DMS79 (cell line): ENCODE measurements at regions not wholly inside any gene's neighbourhood (a gene's known extent, or its start where the extent isn't known, plus 50 kb on each side); places are given as distances from the start of the nearest gene placed in this dataset.

ENCODE experiments used
- DNase-seq: peaks from one replicate; lab custom pipeline; 2025; lab: John Stamatoyannopoulos, UW

- DNase-seq = no peak
These were observed 326.8 kb upstream of the ARID1B start for GRCh38 chr6:156450421-156450820.

- DNase-seq = no peak
These were observed 327.6 kb upstream of the ARID1B start for GRCh38 chr6:156449569-156449968.

- DNase-seq = no peak
These were observed 328.1 kb upstream of the ARID1B start for GRCh38 chr6:156449128-156449527.

- no peak for DNase-seq
These were observed 328.6 kb upstream of the ARID1B start for GRCh38 chr6:156448579-156448978.

- DNase-seq = no peak
These were observed 336.5 kb upstream of the ARID1B start for GRCh38 chr6:156440688-156441087.

DNA sequence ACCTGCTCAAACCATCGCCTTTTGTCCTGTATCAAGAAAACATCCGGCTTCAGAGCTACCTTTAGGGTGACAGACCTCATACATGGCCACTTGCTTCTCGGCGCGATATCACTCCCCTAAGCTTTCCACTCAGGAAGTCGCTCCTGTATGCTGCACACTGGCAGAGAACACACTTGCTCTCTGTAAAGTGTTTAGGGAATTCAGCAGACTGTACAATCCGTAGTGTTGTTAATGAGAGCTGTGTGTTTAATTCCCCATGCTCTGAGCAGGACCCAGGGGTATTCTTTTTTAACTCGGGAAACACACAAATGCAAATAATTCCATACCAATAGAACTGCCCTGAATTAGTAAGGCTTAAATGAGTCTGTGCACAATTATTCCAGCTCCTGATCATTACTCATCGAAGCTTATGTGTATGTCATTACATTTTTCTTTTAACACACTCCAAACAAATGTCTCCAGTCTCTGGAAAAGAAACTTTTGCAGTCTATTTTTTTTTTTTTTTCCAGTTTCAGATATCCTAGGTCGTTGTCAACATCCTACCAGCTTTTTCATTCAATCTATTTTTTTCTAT lies 338.7 kb upstream of the ARID1B start:
- no peak for DNase-seq

- peak; percentile 17 for DNase-seq
These were observed 339.9 kb upstream of the ARID1B start for GRCh38 chr6:156437121-156437879.

DNA sequence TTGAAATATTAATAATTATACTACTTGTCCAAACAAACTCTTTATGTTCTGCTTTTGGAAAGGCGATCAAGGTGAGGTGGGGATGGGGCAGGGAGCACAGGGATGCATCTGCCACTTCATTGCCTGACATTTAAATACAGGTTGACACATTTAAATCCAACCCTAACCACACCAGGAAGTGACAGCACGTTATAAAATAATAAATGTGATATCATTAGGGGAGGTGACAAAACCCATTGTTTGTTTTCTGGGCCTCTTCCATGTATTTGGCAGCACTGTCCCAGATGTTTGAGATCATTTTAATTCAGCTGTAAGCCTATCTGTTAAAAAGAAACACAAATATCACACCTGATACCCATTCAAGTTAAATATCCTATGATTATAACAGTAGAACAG lies 342.4 kb upstream of the ARID1B start:
- no peak for DNase-seq

DNA sequence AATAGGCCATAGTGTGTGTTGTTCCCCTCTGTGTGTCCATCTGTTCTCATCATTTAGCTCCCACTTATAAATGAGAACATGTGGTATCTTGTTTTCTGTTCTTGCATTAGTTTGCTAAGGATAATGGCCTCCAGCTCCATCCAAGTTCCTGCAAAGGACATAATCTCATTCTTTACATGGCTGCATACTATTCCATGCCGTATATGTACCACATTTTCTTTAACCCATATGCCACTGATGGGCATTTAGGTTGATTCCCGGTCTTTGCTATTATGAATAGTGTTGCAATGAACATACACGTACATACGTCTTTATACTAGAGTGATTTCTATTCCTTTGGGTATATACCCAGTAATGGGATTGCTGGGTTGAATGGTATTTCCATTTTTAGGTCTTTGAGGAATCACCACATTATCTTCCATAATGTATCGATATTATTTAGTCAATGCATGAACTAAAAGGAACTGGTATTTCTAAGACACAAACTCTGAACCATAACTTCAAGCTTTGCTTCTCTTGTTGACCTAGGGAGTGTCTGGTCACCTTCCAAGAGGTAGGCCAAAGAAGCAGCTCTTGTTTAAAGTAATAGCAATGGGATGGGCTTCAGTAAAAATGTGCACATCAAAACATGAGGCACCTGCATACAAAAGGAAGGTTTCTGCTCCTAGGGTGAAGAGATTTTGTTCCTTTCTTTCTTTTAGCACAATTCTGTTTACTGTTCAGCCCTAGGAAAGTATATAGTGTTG lies 343.0 kb upstream of the ARID1B start:
- DNase-seq = no peak

- no peak for DNase-seq
These were observed 344.6 kb upstream of the ARID1B start for GRCh38 chr6:156432543-156432942.

- DNase-seq = no peak
These were observed 346.8 kb upstream of the ARID1B start for GRCh38 chr6:156430386-156430785.

DNA sequence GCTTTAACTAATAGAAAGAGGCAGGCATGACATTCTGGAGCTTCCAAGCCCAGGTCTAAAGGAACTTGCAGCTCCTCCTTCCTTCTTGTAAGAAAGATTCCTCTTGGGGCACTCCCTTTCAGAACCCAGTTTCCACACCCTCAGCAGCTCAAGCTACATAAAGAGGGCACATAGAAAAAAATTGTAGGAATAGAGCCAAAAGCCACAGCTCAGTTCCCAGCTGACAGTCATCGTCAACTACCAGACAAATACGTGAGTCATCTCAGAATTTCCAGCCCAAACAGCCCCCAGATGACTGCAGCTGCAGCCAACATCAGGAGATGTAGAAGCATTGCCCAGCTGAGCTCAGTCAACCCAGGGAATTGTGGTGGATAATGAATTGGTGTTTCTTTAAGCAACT lies 349.8 kb upstream of the ARID1B start:
- DNase-seq = no peak

- DNase-seq = no peak
These were observed 351.7 kb upstream of the ARID1B start for GRCh38 chr6:156425359-156426020.

- no peak for DNase-seq
These were observed 353.3 kb upstream of the ARID1B start for GRCh38 chr6:156423829-156424228.

GRCh38 chr6:156423075-156423474 lies 354.1 kb upstream of the ARID1B start:
- DNase-seq = no peak

GRCh38 chr6:156421933-156422332 lies 355.2 kb upstream of the ARID1B start:
- DNase-seq = no peak

DNA sequence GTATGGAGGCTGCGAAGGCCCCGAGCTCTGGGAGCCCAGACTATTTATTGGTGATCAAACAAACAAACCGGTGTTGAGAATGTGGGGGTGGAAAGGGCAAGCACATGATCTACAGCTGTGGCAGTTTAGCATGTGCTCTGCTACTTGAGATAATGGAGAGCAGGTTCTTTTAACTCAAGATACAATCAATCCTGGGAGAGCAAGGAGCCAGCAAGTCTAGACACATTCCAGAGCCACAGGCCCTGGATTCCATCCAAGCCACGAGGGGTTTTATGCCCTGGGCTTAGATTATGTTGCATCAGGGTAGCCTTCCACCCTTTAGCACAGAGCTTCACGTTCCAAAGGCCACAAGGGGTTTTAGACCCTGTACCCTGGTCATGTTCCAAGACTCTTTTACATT lies 355.9 kb upstream of the ARID1B start:
- DNase-seq = peak; percentile 42

DNA sequence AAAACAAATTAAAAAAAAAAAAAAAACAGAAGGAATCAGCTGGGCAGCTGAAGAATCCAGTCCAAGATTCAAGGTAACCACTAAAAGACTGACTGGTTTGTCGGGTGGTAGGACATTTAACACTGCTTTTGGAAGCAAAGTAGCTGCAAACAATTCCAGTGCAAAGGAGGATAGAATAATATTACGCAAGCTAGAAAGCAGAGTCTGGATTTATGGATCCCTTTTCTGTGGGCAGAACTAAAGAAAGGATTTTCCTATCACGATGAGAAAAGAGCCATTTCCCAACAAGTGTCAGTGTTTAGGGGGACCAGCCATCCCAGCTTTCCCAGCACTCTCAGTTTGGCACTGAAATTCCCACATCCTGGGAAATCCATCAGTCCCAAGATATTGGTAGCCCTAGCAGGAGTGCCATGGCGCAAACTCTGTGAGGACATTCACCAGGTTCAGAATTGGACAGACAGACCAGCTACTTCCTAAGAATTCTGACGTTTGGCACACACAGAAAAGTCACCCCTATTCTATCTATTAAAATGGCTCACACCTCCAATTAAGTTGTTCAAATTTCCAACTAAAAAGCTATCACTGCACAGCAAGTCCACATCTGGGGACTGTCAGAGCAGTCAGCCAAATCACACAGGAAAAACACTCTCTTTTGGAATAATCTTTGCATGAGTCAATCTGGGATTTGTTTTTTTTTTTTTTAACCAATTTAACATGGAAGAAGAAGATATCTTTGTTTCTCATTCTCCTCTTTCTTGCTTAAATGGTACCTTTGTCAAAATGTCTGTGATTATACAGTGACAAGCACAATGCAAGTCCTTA lies 356.8 kb upstream of the ARID1B start:
- no peak for DNase-seq

DNA sequence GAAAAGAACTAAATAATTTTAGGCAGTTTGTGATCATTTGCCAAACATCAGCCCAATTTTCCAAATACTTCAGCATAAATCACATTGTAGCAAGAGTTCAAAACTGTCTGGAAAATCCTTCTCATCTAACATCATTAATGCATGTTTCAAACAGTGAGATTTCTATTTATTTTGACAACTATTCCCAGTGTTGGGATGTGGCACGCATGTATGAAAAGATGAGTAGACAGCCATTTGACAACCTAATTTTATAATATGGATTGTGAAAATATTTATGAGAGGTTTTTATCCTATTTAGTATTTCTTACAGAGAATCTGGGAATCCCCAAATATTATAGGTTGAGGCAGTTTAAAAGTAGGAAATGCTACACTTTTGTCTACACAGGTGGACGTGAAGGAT lies 357.6 kb upstream of the ARID1B start:
- DNase-seq = no peak

- DNase-seq = no peak
These were observed 358.9 kb upstream of the ARID1B start for GRCh38 chr6:156418253-156418652.

- no peak for DNase-seq
These were observed 360.8 kb upstream of the ARID1B start for GRCh38 chr6:156416391-156416790.

DNA sequence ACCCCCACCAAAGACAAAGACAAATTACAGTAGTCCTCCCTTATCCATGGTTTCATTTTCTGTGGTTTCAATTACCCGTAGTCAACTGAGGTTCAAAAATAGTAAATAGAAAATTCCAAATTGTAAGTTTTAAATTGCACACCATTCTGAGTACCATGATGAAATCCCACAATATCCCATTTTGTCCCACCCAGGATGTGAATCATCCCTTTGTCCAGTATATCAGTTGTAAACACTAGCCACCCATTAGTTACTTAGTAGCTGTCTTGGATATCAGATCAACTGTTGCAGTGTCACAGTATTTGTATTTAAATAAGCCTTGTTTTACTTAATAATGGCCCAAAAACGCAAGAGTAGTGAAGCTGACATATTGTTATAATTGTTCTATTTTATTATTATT lies 364.0 kb upstream of the ARID1B start:
- no peak for DNase-seq
